ENCODE measurements at regions not wholly inside any gene's neighbourhood (a gene's known extent, or its start where the extent isn't known, plus 50 kb on each side); places are given as distances from the start of the nearest gene placed in this dataset.

- no peak overlapping the region for H3K4me3 Mint-ChIP-seq
Observed at GRCh38 chr10:78770167-78771090, 298.3 kb upstream of the ZMIZ1 start.

GRCh38 chr10:78771260-78771659, 297.5 kb upstream of the ZMIZ1 start:
- Mint-ChIP-seq H3K9me3 (no peaks in the 10 kb centered on the region), H3K27me3 (no peaks in the 10 kb centered on the region), H3K4me1 (no peaks in the 10 kb centered on the region), H3K36me3 (no peaks in the 10 kb centered on the region), H3K4me3 (no peak overlapping the region), H3K27ac (no peak overlapping the region)

More at GRCh38 chr10:78770167-78771090, 298.3 kb upstream of the ZMIZ1 start:
- Mint-ChIP-seq H3K9me3 (no peaks in the 10 kb centered on the region), H3K36me3 (no peaks in the 10 kb centered on the region), H3K4me1 (no peaks in the 10 kb centered on the region), H3K27ac (no peak overlapping the region), H3K27me3 (no peaks in the 10 kb centered on the region)

- no peak overlapping the region for H3K27ac Mint-ChIP-seq
- no peaks in the 10 kb centered on the region for H3K9me3 Mint-ChIP-seq
- H3K4me1 Mint-ChIP-seq: no peaks in the 10 kb centered on the region
- no peaks in the 10 kb centered on the region for H3K27me3 Mint-ChIP-seq
- no peak overlapping the region for H3K4me3 Mint-ChIP-seq
- H3K36me3 Mint-ChIP-seq: no peaks in the 10 kb centered on the region
Observed at GRCh38 chr10:78771808-78772455, 296.8 kb upstream of the ZMIZ1 start.

DNA sequence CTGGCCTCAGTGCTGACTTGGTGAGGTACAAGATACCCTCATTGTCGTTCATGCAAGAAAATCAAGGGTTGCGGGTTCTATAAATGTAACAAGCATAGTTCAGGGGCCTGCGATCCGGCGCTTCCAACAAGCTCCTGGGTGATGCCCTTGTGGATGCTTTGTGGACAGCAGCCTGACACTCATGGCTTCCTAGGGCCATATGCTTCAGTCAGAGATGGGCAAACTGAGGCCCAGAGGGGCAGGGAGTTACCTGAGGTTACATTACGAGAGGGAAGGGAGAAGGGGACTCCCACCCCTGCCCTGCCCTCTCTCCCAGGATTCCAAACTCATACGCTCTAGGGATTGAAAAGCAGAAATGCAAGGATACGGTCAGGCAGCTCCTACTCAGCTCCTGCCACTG, 296.3 kb upstream of the ZMIZ1 start:
- Mint-ChIP-seq H3K4me1 (no peaks in the 10 kb centered on the region), H3K9me3 (no peaks in the 10 kb centered on the region), H3K27me3 (no peaks in the 10 kb centered on the region), H3K27ac (no peak overlapping the region), H3K36me3 (no peaks in the 10 kb centered on the region), H3K4me3 (no peak overlapping the region)

DNA sequence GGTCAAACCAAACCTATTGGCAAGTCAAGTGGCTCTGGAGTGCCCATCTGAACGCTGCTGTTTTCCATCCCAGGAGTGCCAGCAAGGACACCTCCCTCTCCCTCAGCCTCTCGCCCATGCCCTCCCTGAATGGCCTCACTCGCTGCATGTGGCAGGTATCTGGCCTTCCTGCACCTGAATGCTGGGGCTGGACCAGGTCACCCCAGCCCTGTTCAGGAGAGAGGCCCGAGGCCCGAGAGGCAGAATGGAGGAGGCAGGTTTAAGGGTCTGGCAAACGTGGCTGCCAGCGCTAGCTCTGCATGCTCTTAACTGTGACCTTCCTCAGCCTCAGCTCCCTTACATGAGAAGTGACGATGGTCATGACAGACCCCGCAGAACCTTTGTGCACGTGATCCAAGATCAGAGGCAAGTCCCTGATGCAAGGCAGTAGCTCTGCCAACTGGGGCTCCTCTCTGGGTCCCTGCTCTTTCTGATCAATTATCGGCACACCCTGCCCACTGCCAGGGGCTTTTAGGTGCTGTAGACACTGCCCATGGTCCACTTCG, 295.7 kb upstream of the ZMIZ1 start:
- Mint-ChIP-seq H3K4me3 (no peak overlapping the region), H3K36me3 (no peaks in the 10 kb centered on the region), H3K27ac (no peak overlapping the region), H3K9me3 (no peaks in the 10 kb centered on the region), H3K27me3 (no peaks in the 10 kb centered on the region), H3K4me1 (no peaks in the 10 kb centered on the region)

DNA sequence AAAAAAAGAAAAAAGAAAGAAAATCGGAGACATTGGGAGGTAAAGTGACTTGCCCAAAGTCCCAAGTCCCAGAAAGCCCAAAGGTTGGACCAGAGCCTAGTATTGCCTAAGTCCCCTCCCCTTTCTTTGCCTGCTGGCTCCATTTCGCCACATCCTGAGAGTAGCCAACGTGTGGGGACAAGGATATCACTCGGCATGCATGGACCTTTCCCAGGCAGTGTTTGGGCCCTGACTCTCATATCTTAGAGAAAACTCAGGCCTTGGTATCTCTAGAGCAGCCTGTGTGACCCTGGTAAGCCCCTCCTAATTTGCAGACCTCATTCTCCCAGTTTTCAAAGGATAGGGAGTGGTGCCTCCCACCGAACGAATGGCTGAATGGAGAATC, 294.2 kb upstream of the ZMIZ1 start:
- Mint-ChIP-seq H3K4me3 (no peak overlapping the region), H3K4me1 (no peaks in the 10 kb centered on the region), H3K36me3 (no peaks in the 10 kb centered on the region), H3K9me3 (no peaks in the 10 kb centered on the region), H3K27me3 (no peaks in the 10 kb centered on the region), H3K27ac (no peak overlapping the region)

- Mint-ChIP-seq H3K4me3 (no peak overlapping the region), H3K4me1 (no peaks in the 10 kb centered on the region), H3K9me3 (no peaks in the 10 kb centered on the region), H3K27ac (no peak overlapping the region), H3K36me3 (no peaks in the 10 kb centered on the region), H3K27me3 (no peaks in the 10 kb centered on the region)
Observed at GRCh38 chr10:78774999-78775711, 293.6 kb upstream of the ZMIZ1 start.

- H3K36me3 Mint-ChIP-seq: no peaks in the 10 kb centered on the region
- H3K4me3 Mint-ChIP-seq: no peak overlapping the region
- H3K4me1 Mint-ChIP-seq: no peaks in the 10 kb centered on the region
- no peak overlapping the region for H3K27ac Mint-ChIP-seq
- no peaks in the 10 kb centered on the region for H3K27me3 Mint-ChIP-seq
- no peaks in the 10 kb centered on the region for H3K9me3 Mint-ChIP-seq
Observed at GRCh38 chr10:78775891-78776290, 292.9 kb upstream of the ZMIZ1 start.

- Mint-ChIP-seq H3K27me3 (no peaks in the 10 kb centered on the region), H3K4me3 (no peak overlapping the region), H3K36me3 (no peaks in the 10 kb centered on the region), H3K27ac (no peak overlapping the region), H3K9me3 (no peaks in the 10 kb centered on the region), H3K4me1 (no peaks in the 10 kb centered on the region)
Observed at GRCh38 chr10:78776756-78777155, 292.0 kb upstream of the ZMIZ1 start.

DNA sequence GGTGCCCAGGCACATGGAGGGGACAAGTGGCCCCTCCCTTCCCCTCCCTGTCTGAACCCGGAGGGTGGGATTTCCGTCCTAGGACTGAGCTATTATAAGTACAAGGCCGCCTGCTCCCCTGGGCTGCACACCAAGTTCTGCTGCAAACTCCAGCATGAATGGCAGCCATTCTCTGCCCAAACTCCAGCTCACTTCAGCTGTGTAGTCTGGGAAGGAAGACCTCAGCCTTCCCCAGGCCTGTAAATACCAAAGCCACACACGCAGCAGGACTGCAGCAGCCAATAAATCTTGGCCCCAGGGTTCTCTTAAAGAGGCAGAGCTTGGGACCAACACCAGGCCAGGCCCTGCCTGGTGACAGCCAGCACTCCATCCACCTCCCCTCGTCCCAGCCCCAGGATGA, 291.3 kb upstream of the ZMIZ1 start:
- H3K36me3 Mint-ChIP-seq: no peaks in the 10 kb centered on the region
- H3K27ac Mint-ChIP-seq: no peak overlapping the region
- no peaks in the 10 kb centered on the region for H3K9me3 Mint-ChIP-seq
- no peak overlapping the region for H3K4me3 Mint-ChIP-seq
- H3K4me1 Mint-ChIP-seq: no peaks in the 10 kb centered on the region
- no peaks in the 10 kb centered on the region for H3K27me3 Mint-ChIP-seq

DNA sequence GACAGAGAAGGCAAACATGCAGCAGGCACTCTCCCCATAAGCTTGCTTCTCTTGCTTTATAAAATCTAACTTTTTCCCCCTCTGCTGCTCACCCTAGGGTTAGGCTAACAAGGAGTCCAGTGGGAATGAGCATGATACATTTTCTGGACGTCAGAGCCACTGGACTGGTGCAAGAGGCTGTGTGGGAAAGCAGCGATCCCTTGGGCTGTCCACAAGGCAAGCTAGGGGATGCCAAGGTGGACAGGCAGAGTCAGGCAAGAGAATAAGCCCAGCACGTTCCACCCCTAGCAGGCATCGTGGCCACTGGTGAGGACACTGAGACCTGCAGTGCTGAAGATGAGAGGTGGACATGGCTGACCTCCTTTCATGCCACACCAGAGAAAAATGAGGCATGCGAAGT, 290.9 kb upstream of the ZMIZ1 start:
- Mint-ChIP-seq H3K4me1 (no peaks in the 10 kb centered on the region), H3K27me3 (no peaks in the 10 kb centered on the region), H3K9me3 (no peaks in the 10 kb centered on the region), H3K4me3 (no peak overlapping the region), H3K36me3 (no peaks in the 10 kb centered on the region), H3K27ac (no peak overlapping the region)

DNA sequence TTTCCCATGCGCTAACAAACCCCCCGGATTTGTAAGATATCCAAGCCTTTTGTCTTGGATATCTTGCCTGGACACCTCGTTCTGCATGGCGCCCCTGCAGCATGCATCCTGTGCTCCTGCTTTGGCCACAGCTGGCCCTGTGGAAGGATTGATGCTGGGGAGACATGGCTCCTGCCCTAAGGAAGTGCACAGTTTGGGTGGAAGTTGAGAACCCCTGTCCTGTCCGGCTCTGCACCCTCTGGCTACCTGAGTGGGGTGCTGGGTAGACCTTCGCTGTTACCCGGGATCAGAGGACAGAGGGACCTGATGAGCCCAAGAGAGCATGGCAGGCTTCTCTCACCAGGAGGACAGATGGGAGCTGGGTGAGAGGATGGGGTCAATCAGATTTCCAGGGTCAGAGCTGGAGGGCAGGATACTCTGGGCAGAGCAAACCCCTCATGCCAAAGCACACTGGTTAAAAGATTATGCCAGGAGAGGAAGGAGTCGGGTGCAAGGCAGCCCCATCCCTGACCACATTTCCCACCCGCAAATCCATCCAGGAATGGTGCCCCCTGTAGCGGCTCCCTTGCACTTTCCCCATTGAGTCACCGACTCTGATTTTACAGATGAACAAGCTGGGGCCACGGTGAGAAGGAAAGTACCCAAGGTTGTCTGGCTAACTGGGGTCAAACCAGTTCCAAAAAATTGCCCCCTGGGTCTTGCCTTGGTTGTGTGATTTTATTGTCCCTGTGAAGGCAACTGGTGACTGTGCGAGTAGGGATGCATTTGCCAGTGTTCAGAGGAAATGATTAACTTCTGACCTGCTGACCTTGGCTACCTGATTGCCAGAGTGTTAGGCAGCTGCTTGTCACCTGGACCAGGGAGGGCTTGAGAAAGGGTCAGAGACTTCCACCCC, 290.1 kb upstream of the ZMIZ1 start:
- Mint-ChIP-seq H3K27ac (no peak overlapping the region), H3K4me3 (no peak overlapping the region), H3K9me3 (no peaks in the 10 kb centered on the region), H3K4me1 (no peaks in the 10 kb centered on the region), H3K36me3 (no peaks in the 10 kb centered on the region), H3K27me3 (no peaks in the 10 kb centered on the region)

DNA sequence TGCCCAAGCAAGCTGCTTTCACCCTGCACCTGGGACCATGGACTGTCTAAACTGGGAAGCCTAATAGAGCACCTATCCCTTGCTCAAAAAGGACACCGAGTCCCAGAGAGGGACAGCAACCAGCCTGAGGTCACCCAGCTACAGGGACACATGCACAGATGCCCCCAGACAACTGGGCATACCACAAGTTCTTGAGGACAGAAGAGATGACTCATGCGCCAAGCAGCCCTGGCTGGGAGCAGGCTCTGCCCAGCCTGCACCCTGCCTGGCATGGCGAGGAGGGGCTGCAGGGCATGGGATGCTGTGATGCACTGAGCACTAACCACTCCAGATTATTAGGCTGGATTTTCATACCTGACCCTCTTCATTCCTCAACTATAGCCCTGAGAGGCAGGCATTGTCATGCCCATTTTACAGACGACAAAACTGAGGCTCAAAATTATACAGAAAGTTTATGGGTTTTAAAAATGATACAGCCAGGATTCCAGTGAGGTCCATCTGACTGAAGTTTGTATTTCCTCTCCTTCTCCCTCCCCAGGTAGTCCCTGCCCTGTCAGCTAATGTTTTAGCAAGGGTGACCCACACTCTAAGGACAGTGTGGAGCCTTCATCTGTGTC, 289.3 kb upstream of the ZMIZ1 start:
- Mint-ChIP-seq H3K36me3 (no peaks in the 10 kb centered on the region), H3K27me3 (no peaks in the 10 kb centered on the region), H3K4me1 (no peaks in the 10 kb centered on the region), H3K9me3 (no peaks in the 10 kb centered on the region), H3K4me3 (no peak overlapping the region), H3K27ac (no peak overlapping the region)

DNA sequence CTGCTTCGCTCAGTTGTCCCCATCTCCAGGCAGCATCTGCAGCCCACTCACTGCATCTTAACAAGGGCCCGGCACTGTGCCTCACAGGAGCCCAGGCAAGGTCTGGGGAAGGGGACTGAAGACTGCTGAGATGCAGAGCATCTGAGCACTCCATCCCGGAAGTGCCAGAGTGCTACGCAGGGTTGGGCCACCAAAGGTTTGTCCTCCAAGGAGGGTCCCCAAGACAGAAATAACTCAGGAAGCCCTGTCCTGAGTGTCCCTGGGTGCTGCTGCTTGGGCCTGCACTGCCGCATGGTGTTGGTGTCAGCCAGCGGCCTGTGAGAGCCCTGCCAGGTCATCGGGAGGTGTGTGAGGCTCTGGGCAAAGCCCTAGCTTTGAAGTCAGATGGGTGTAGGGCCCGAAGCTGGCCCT, 288.2 kb upstream of the ZMIZ1 start:
- Mint-ChIP-seq H3K27ac (no peak overlapping the region), H3K4me3 (no peak overlapping the region), H3K27me3 (no peaks in the 10 kb centered on the region), H3K4me1 (no peaks in the 10 kb centered on the region), H3K9me3 (no peaks in the 10 kb centered on the region), H3K36me3 (no peaks in the 10 kb centered on the region)

Measured in activated naive CD4-positive, alpha-beta T cell treated with anti-CD3 and anti-CD28 coated beads, Interleukin-2, amount 50 U/mL, for 24 hours (primary cell).